ENCODE measurements at regions not wholly inside any gene's neighbourhood (a gene's known extent, or its start where the extent isn't known, plus 50 kb on each side); places are given as distances from the start of the nearest gene placed in this dataset.

DNA sequence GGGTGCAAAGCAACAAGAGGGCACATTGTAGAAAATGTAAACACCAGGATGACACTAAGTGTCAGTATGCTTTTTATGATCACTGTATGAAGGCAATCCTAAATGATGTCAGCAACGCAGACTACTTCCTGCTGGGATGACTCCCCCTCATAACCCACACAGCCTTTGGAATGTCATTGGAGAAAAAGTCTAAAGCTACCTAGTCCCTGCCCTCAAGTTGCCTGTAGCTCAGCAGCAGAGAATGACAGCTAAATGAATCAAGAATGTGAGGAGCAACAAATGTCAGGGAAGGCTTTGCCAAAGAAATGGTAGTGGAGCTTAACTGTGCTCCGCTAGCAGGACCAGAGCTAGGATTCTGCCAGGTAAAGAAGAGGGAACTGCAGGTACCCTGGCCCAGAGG lies 555.6 kb downstream of the CD83 start:
- Histone ChIP-seq H3K36me3 (ENCODE audit: control insufficient read depth in 1 of 2, insufficient read depth in 2 of 2, low read depth in 1 of 2, low read length in 2 of 2) (no peaks in the 10 kb centered on the region), H2AK5ac (ENCODE audit: low read length, severe bottlenecking) (no peak overlapping the region), H3K23ac (ENCODE audit: low read length in 2 of 2) (no peak overlapping the region), H3K79me1 (replicated peaks; ENCODE audit: low read length, poor library complexity, severe bottlenecking) (no peaks in the 10 kb centered on the region), H3K4me3 (ENCODE audit: insufficient read depth in 1 of 2, low read depth in 1 of 2, low read length in 2 of 2) (no peak overlapping the region), H2BK5ac (ENCODE audit: low read depth, low read length, poor library complexity, severe bottlenecking) (no peak overlapping the region), H3K9me3 (ENCODE audit: control insufficient read depth, low read length) (no peaks in the 10 kb centered on the region), H3K18ac (ENCODE audit: low read depth in 1 of 2, low read length in 2 of 2) (peak overlapping the region in 1 of 2 experiments; percentile 18), H3K4ac (ENCODE audit: low read depth in 1 of 2, low read length in 2 of 2) (no peak overlapping the region), H2BK12ac (ENCODE audit: low read length in 2 of 2) (no peak overlapping the region), H3K9ac (ENCODE audit: low read length) (no peak overlapping the region), H2BK120ac (ENCODE audit: low read depth, low read length) (no peak overlapping the region), H2BK15ac (ENCODE audit: low read depth, poor library complexity, severe bottlenecking) (peak overlapping the region; percentile 62), H4K8ac (ENCODE audit: low read length) (no peak overlapping the region), H3K14ac (ENCODE audit: low read length in 2 of 2) (no peak overlapping the region), H3K4me1 (ENCODE audit: control insufficient read depth, insufficient read depth, low read depth, low read length) (peaks cover 2% of the 10 kb centered on the region), H2AFZ (ENCODE audit: low read depth, low read length) (no peak overlapping the region), H3K27ac (ENCODE audit: low read length, poor library complexity, severe bottlenecking) (no peak overlapping the region), H3K4me2 (ENCODE audit: low read length, poor library complexity, severe bottlenecking) (no peak overlapping the region), H4K91ac (ENCODE audit: low read length) (no peak overlapping the region), H3K27me3 (ENCODE audit: control insufficient read depth in 1 of 2, insufficient read depth in 1 of 2, low read length in 2 of 2) (no peaks in the 10 kb centered on the region)
- 58% methylated on average over 2 of the region's 2 CpGs for WGBS
- peak; percentile 68 for DNase-seq

DNA sequence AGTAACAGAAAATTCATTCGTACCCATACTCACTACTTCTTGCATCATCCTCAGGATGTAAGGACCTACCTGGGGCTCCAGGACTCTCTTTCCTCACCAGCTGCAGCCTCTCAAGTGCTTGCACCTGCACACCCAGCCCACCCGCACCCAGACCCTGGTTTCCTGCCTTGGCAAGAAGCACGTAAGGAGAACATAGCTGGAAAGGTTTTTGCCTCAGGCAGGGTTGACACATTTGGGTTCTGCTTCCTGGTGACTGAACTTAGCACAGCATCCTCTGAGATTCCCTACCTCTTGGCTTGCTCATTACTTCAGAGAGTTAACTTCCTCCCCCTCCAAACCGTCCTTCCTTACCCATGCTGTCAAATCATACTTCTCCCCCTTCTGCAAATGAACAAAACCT lies 556.9 kb downstream of the CD83 start:
- peaks cover 2% of the 10 kb centered on the region for H3K4me1 ChIP-seq (ENCODE audit: control insufficient read depth, insufficient read depth, low read depth, low read length)
- H3K9me3 ChIP-seq (ENCODE audit: control insufficient read depth, low read length) = no peaks in the 10 kb centered on the region
- no peak overlapping the region for H3K27ac ChIP-seq (ENCODE audit: low read length, poor library complexity, severe bottlenecking)
- no peak overlapping the region for H4K8ac ChIP-seq (ENCODE audit: low read length)
- H2AFZ ChIP-seq (ENCODE audit: low read depth, low read length) = no peak overlapping the region
- H3K9ac ChIP-seq (ENCODE audit: low read length) = no peak overlapping the region
- DNase-seq = no peak
- H2BK5ac ChIP-seq (ENCODE audit: low read depth, low read length, poor library complexity, severe bottlenecking) = no peak overlapping the region
- no peak overlapping the region for H2BK15ac ChIP-seq (ENCODE audit: low read depth, poor library complexity, severe bottlenecking)
- H3K27me3 ChIP-seq (ENCODE audit: control insufficient read depth in 1 of 2, insufficient read depth in 1 of 2, low read length in 2 of 2) = no peaks in the 10 kb centered on the region
- H2BK120ac ChIP-seq (ENCODE audit: low read depth, low read length) = no peak overlapping the region
- no peak overlapping the region for H2BK12ac ChIP-seq (ENCODE audit: low read length in 2 of 2)
- no peak overlapping the region for H4K91ac ChIP-seq (ENCODE audit: low read length)
- H3K14ac ChIP-seq (ENCODE audit: low read length in 2 of 2) = no peak overlapping the region
- H3K23ac ChIP-seq (ENCODE audit: low read length in 2 of 2) = no peak overlapping the region
- no peak overlapping the region for H3K4me3 ChIP-seq (ENCODE audit: insufficient read depth in 1 of 2, low read depth in 1 of 2, low read length in 2 of 2)
- no peaks in the 10 kb centered on the region for H3K36me3 ChIP-seq (ENCODE audit: control insufficient read depth in 1 of 2, insufficient read depth in 2 of 2, low read depth in 1 of 2, low read length in 2 of 2)
- WGBS = 92% methylated on average over 4 of the region's 4 CpGs
- H3K18ac ChIP-seq (ENCODE audit: low read depth in 1 of 2, low read length in 2 of 2) = no peak overlapping the region
- H3K4ac ChIP-seq (ENCODE audit: low read depth in 1 of 2, low read length in 2 of 2) = no peak overlapping the region
- no peak overlapping the region for H3K4me2 ChIP-seq (ENCODE audit: low read length, poor library complexity, severe bottlenecking)
- H2AK5ac ChIP-seq (ENCODE audit: low read length, severe bottlenecking) = no peak overlapping the region
- H3K79me1 ChIP-seq (replicated peaks; ENCODE audit: low read length, poor library complexity, severe bottlenecking) = no peaks in the 10 kb centered on the region

DNA sequence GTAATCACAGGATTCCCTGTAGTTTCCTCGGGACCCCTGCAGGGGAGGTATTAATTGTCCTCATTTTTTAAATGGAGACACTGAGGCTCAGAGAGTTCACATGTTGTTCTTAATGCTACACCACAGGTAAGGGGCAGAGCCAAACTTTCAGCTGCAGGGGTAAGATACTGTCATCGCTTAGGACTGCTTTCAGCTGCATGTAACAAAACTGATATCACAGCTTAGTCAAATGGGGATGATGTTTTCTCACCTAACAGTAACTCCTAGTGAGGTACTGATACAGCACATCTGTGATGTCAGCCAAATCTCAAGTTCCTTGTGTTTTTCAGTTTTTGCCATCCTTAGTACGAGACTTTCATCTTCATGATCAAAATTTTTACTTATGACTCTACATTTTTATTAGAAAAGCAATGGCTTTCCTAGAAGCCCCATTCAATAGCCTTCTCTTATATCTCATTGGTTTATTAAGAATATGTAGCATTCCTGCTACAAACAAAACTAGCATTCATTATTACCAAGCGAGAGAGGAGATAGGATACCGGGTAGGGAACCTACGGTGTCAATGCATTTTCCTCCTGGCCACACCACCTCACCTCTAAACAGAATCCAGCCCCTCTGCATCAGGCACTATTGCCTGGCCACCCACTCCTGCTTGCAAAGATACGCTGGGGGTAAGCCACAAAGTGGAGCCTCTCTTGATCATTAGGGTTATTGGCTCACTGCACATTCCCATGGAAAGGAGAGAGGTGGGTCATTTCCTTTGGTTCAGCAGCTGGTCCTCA lies 557.5 kb downstream of the CD83 start:
- Histone ChIP-seq H3K9me3 (ENCODE audit: control insufficient read depth, low read length) (no peaks in the 10 kb centered on the region), H2AFZ (ENCODE audit: low read depth, low read length) (no peak overlapping the region), H2BK120ac (ENCODE audit: low read depth, low read length) (no peak overlapping the region), H3K4me1 (ENCODE audit: control insufficient read depth, insufficient read depth, low read depth, low read length) (peaks cover 2% of the 10 kb centered on the region), H3K27ac (ENCODE audit: low read length, poor library complexity, severe bottlenecking) (no peak overlapping the region), H4K91ac (ENCODE audit: low read length) (no peak overlapping the region), H3K27me3 (ENCODE audit: control insufficient read depth in 1 of 2, insufficient read depth in 1 of 2, low read length in 2 of 2) (no peaks in the 10 kb centered on the region), H3K4me2 (ENCODE audit: low read length, poor library complexity, severe bottlenecking) (no peak overlapping the region), H3K4ac (ENCODE audit: low read depth in 1 of 2, low read length in 2 of 2) (no peak overlapping the region), H3K14ac (ENCODE audit: low read length in 2 of 2) (no peak overlapping the region), H3K9ac (ENCODE audit: low read length) (no peak overlapping the region), H2BK12ac (ENCODE audit: low read length in 2 of 2) (no peak overlapping the region), H3K23ac (ENCODE audit: low read length in 2 of 2) (no peak overlapping the region), H3K18ac (ENCODE audit: low read depth in 1 of 2, low read length in 2 of 2) (no peak overlapping the region), H3K79me1 (replicated peaks; ENCODE audit: low read length, poor library complexity, severe bottlenecking) (no peaks in the 10 kb centered on the region), H2BK15ac (ENCODE audit: low read depth, poor library complexity, severe bottlenecking) (no peak overlapping the region), H4K8ac (ENCODE audit: low read length) (no peak overlapping the region), H3K36me3 (ENCODE audit: control insufficient read depth in 1 of 2, insufficient read depth in 2 of 2, low read depth in 1 of 2, low read length in 2 of 2) (no peaks in the 10 kb centered on the region), H2BK5ac (ENCODE audit: low read depth, low read length, poor library complexity, severe bottlenecking) (peak overlapping the region; percentile 12), H3K4me3 (ENCODE audit: insufficient read depth in 1 of 2, low read depth in 1 of 2, low read length in 2 of 2) (no peak overlapping the region), H2AK5ac (ENCODE audit: low read length, severe bottlenecking) (no peak overlapping the region)
- 97% methylated on average over 7 of the region's 7 CpGs for WGBS
- no peak for DNase-seq

DNA sequence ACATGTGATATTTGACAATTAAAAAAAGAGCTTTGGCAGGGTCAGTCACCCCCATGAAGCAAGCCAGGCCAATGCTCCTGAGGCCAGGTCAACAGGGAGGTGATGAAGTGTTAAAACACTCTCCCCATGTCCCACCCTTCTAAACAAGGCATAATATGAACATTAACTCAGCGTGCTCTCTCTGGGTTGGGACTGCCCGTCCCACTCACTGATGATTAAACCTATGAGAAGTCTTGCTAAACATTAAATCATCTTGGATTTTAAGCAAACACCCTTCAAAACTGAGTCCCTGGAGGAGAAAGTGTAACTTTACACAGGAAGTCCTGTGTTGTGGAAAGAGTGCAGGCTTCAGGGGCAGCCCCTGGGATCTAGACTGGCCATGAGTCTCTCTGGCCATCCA lies 558.5 kb downstream of the CD83 start:
- H3K27me3 ChIP-seq (ENCODE audit: control insufficient read depth in 1 of 2, insufficient read depth in 1 of 2, low read length in 2 of 2) = no peaks in the 10 kb centered on the region
- no peak overlapping the region for H2AFZ ChIP-seq (ENCODE audit: low read depth, low read length)
- H2BK12ac ChIP-seq (ENCODE audit: low read length in 2 of 2) = no peak overlapping the region
- H3K9me3 ChIP-seq (ENCODE audit: control insufficient read depth, low read length) = no peaks in the 10 kb centered on the region
- no peak overlapping the region for H3K9ac ChIP-seq (ENCODE audit: low read length)
- no peak overlapping the region for H2AK5ac ChIP-seq (ENCODE audit: low read length, severe bottlenecking)
- WGBS = no CpG with 5 or more reads among the region's 2 CpGs
- no peak for DNase-seq
- no peak overlapping the region for H3K4me3 ChIP-seq (ENCODE audit: insufficient read depth in 1 of 2, low read depth in 1 of 2, low read length in 2 of 2)
- H3K36me3 ChIP-seq (ENCODE audit: control insufficient read depth in 1 of 2, insufficient read depth in 2 of 2, low read depth in 1 of 2, low read length in 2 of 2) = no peaks in the 10 kb centered on the region
- H3K18ac ChIP-seq (ENCODE audit: low read depth in 1 of 2, low read length in 2 of 2) = no peak overlapping the region
- H2BK5ac ChIP-seq (ENCODE audit: low read depth, low read length, poor library complexity, severe bottlenecking) = no peak overlapping the region
- H4K91ac ChIP-seq (ENCODE audit: low read length) = no peak overlapping the region
- H3K14ac ChIP-seq (ENCODE audit: low read length in 2 of 2) = no peak overlapping the region
- H2BK120ac ChIP-seq (ENCODE audit: low read depth, low read length) = no peak overlapping the region
- no peaks in the 10 kb centered on the region for H3K79me1 ChIP-seq (replicated peaks; ENCODE audit: low read length, poor library complexity, severe bottlenecking)
- H2BK15ac ChIP-seq (ENCODE audit: low read depth, poor library complexity, severe bottlenecking) = no peak overlapping the region
- H3K4me2 ChIP-seq (ENCODE audit: low read length, poor library complexity, severe bottlenecking) = no peak overlapping the region
- H3K4ac ChIP-seq (ENCODE audit: low read depth in 1 of 2, low read length in 2 of 2) = no peak overlapping the region
- peaks cover 2% of the 10 kb centered on the region for H3K4me1 ChIP-seq (ENCODE audit: control insufficient read depth, insufficient read depth, low read depth, low read length)
- no peak overlapping the region for H3K23ac ChIP-seq (ENCODE audit: low read length in 2 of 2)
- no peak overlapping the region for H3K27ac ChIP-seq (ENCODE audit: low read length, poor library complexity, severe bottlenecking)
- no peak overlapping the region for H4K8ac ChIP-seq (ENCODE audit: low read length)

Measured in mesenchymal stem cell (in vitro differentiated cells and primary cell).